Mammary epithelial cell (primary cell): ENCODE measurements at regions not wholly inside any gene's neighbourhood (a gene's known extent, or its start where the extent isn't known, plus 50 kb on each side); places are given as distances from the start of the nearest gene placed in this dataset.

ENCODE experiments used
- CTCF ChIP-seq, 2 donors: IDR thresholded peaks in 1 of 2; conservative IDR thresholded peaks in 1 of 2; 2 replicates each; pipeline ENCODE4 v1.5.1; 2011 to 2012; ENCODE audit warnings: inconsistent platforms in 2 of 2, low read length in 2 of 2, mild to moderate bottlenecking in 2 of 2, control low read depth in 1 of 2, low read depth in 1 of 2; ENCODE audit not compliant: insufficient read depth in 1 of 2; ENCODE audit errors: extremely low read depth in 1 of 2
- EZH2 ChIP-seq: IDR thresholded peaks from 2 replicates; pipeline ENCODE4 v1.6.1; 2012; ENCODE audit warnings: low read length, inconsistent platforms, borderline replicate concordance

DNA sequence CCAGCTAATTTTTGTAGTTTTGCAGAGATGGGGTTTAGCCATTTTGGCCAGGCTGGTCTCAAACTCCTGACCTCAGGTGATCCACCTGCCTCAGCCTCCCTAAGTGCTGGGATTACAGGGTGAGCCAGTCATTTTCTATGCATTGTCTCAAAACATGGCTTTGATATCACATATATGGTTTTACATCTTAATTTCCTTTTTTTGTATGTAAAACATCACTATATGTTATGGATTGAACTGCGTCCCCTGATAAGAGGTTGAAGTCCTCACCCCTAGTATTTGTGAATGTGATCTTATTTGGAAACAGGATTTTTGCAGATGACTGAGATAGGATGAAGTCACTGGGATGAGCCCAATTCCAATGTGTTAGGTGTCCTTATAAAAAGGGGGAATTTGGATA, 89.8 kb upstream of the MYCN start:
- TF ChIP-seq EZH2 = no peak
- no peak for TF ChIP-seq CTCF (conservative IDR thresholded peaks at IDR 0.05 in 1 of 2, IDR thresholded peaks at IDR 0.05 in 1 of 2; ENCODE audit: extremely low read depth in 1 of 2, insufficient read depth in 1 of 2, low read depth in 1 of 2, low read length in 2 of 2)
